MM.1S (cell line): ENCODE measurements at regions not wholly inside any gene's neighbourhood (a gene's known extent, or its start where the extent isn't known, plus 50 kb on each side); places are given as distances from the start of the nearest gene placed in this dataset.

Experiments
- EZH2 ChIP-seq: fragments of 300-600 bp; sonication (generic); optimal IDR thresholded peaks from 2 replicates; pipeline ENCODE3; 2017; ENCODE audit warnings: low read depth, mild to moderate bottlenecking, antibody characterized with exemption, low read length, mixed read lengths
- EZH2phosphoT487 ChIP-seq: fragments of 300-600 bp; sonication (generic); IDR thresholded peaks from 2 replicates; pipeline ENCODE4 v1.6.1; 2018; ENCODE audit warnings: antibody characterized with exemption, low read length
- TF ChIP-seq, protein P1 (sequence below): fragments of 300-600 bp; sonication (generic); IDR thresholded peaks from 2 replicates; pipeline ENCODE4 v1.5.1; 2016; ENCODE audit warnings: antibody characterized with exemption, low read length, mixed read lengths

DNA sequence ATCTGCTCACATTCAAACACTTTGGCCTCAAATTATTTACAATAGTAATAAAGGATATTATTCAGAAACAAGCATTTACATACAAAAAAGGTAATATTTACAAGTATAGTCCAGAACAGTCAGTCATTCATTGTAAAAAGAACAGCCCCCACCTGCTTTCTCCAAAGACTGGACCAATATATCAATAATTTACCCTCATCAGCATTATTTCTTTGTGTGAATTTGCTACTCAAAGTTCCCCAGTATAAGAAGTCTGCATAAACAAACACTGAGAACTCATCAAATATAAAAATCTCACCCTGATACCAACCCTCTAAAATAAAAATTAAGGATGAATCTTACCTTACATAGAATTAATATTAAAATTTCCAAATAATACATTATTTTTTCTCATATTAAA lies 267.8 kb upstream of the POU5F2 start:
- TF ChIP-seq, protein P1, sequence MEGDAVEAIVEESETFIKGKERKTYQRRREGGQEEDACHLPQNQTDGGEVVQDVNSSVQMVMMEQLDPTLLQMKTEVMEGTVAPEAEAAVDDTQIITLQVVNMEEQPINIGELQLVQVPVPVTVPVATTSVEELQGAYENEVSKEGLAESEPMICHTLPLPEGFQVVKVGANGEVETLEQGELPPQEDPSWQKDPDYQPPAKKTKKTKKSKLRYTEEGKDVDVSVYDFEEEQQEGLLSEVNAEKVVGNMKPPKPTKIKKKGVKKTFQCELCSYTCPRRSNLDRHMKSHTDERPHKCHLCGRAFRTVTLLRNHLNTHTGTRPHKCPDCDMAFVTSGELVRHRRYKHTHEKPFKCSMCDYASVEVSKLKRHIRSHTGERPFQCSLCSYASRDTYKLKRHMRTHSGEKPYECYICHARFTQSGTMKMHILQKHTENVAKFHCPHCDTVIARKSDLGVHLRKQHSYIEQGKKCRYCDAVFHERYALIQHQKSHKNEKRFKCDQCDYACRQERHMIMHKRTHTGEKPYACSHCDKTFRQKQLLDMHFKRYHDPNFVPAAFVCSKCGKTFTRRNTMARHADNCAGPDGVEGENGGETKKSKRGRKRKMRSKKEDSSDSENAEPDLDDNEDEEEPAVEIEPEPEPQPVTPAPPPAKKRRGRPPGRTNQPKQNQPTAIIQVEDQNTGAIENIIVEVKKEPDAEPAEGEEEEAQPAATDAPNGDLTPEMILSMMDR: no peak
- no peak for TF ChIP-seq EZH2
- no peak for TF ChIP-seq EZH2phosphoT487
